Epithelial cell of proximal tubule (primary cell): ENCODE measurements at regions not wholly inside any gene's neighbourhood (a gene's known extent, or its start where the extent isn't known, plus 50 kb on each side); places are given as distances from the start of the nearest gene placed in this dataset.

ENCODE experiments used
- DNase-seq: peaks from one replicate; pipeline ENCODE4 v3.0.0-alpha.2; 2011; ENCODE audit warnings: low read depth
- H3K4me3 ChIP-seq: 2 replicates; pipeline ENCODE4 v1.5.1; 2011; ENCODE audit warnings: low read depth, mild to moderate bottlenecking, low read length
- CTCF ChIP-seq: conservative IDR thresholded peaks from 2 replicates; pipeline ENCODE4 v1.5.1; 2012; ENCODE audit warnings: low read depth, mild to moderate bottlenecking, low read length

- no peak for DNase-seq
- no peak overlapping the region for H3K4me3 ChIP-seq
- no peak for TF ChIP-seq CTCF
Measured at GRCh38 chr2:114083717-114084387, 194.0 kb downstream of the ACTR3 start.

- no peak overlapping the region for H3K4me3 ChIP-seq
- TF ChIP-seq CTCF: no peak
- no peak for DNase-seq
Measured at GRCh38 chr2:114085238-114085637, 195.3 kb downstream of the ACTR3 start.

- no peak overlapping the region for H3K4me3 ChIP-seq
- no peak for DNase-seq
- TF ChIP-seq CTCF: no peak
Measured at GRCh38 chr2:114085992-114086391, 196.1 kb downstream of the ACTR3 start.

- no peak for TF ChIP-seq CTCF
- no peak overlapping the region for H3K4me3 ChIP-seq
- no peak for DNase-seq
Measured at GRCh38 chr2:114089636-114090319, 199.9 kb downstream of the ACTR3 start.

GRCh38 chr2:114091010-114091409 lies 201.1 kb downstream of the ACTR3 start:
- TF ChIP-seq CTCF: no peak
- H3K4me3 ChIP-seq: no peak overlapping the region
- DNase-seq: no peak

- no peak overlapping the region for H3K4me3 ChIP-seq
- no peak for DNase-seq
- TF ChIP-seq CTCF: no peak
Measured at GRCh38 chr2:114108249-114108648, 218.4 kb downstream of the ACTR3 start.
